ENCODE measurements at regions not wholly inside any gene's neighbourhood (a gene's known extent, or its start where the extent isn't known, plus 50 kb on each side); places are given as distances from the start of the nearest gene placed in this dataset.

GRCh38 chr4:120481756-120482155, 415.1 kb upstream of the MAD2L1 start:
- TF ChIP-seq CTCF (IDR thresholded peaks at IDR 0.05) (no peak), POLR2A (IDR thresholded peaks at IDR 0.05) (no peak)
